Activated CD8-positive, alpha-beta memory T cell treated with anti-CD3 and anti-CD28 coated beads, Interleukin-2, amount 50 U/mL, for 4 hours (primary cell): ENCODE measurements at regions not wholly inside any gene's neighbourhood (a gene's known extent, or its start where the extent isn't known, plus 50 kb on each side); places are given as distances from the start of the nearest gene placed in this dataset.

Experiments
- DNase-seq: peaks from one replicate; pipeline ENCODE4 v3.0.0-alpha.2; 2020

- DNase-seq: no peak
These were observed 104.6 kb upstream of the BOD1 start for GRCh38 chr5:173720953-173721600.

GRCh38 chr5:173721601-173722232, 105.3 kb upstream of the BOD1 start:
- no peak for DNase-seq

GRCh38 chr5:173726846-173727557, 110.6 kb upstream of the BOD1 start:
- DNase-seq: no peak

GRCh38 chr5:173727839-173728778, 111.7 kb upstream of the BOD1 start:
- no peak for DNase-seq

- no peak for DNase-seq
These were observed 112.8 kb upstream of the BOD1 start for GRCh38 chr5:173729079-173729765.

- no peak for DNase-seq
These were observed 114.3 kb upstream of the BOD1 start for GRCh38 chr5:173730632-173731298.

- DNase-seq: no peak
These were observed 116.6 kb upstream of the BOD1 start for GRCh38 chr5:173733021-173733420.

- no peak for DNase-seq
These were observed 117.0 kb upstream of the BOD1 start for GRCh38 chr5:173733425-173733824.

GRCh38 chr5:173733831-173734501, 117.5 kb upstream of the BOD1 start:
- no peak for DNase-seq

- no peak for DNase-seq
These were observed 118.3 kb upstream of the BOD1 start for GRCh38 chr5:173734716-173735115.

- no peak for DNase-seq
These were observed 118.7 kb upstream of the BOD1 start for GRCh38 chr5:173735184-173735583.

GRCh38 chr5:173735691-173736090, 119.2 kb upstream of the BOD1 start:
- DNase-seq: no peak

GRCh38 chr5:173736374-173736773, 119.9 kb upstream of the BOD1 start:
- DNase-seq: no peak

- no peak for DNase-seq
These were observed 120.5 kb upstream of the BOD1 start for GRCh38 chr5:173736923-173737412.

- DNase-seq: no peak
These were observed 123.3 kb upstream of the BOD1 start for GRCh38 chr5:173739741-173740140.

- no peak for DNase-seq
These were observed 124.0 kb upstream of the BOD1 start for GRCh38 chr5:173740400-173740799.

- DNase-seq: no peak
These were observed 124.6 kb upstream of the BOD1 start for GRCh38 chr5:173741087-173741486.

- DNase-seq: no peak
These were observed 125.4 kb upstream of the BOD1 start for GRCh38 chr5:173741729-173742431.

GRCh38 chr5:173742432-173742816, 126.0 kb upstream of the BOD1 start:
- DNase-seq: no peak

- no peak for DNase-seq
These were observed 127.3 kb upstream of the BOD1 start for GRCh38 chr5:173743641-173744343.
